ENCODE measurements at regions not wholly inside any gene's neighbourhood (a gene's known extent, or its start where the extent isn't known, plus 50 kb on each side); places are given as distances from the start of the nearest gene placed in this dataset.

DNA sequence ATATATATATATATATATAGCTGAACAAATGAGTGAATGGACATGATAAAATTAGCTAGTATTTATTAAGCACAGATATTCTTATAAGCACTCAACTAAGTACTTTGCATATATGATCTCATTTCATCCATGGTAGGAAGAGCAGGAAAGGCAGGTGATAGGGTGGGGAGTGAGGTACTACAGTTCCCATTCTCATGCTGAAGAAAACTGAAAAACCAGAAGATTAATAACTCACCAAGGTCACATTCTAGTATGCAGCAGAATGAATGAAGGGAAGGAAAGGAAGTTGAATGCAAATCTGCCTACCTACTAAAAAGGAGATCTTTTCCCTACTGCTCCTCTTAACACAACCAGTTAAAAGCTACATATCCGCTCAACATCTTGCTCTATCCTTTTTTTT, 298.1 kb upstream of the TMPO start:
- TF ChIP-seq, protein P1, sequence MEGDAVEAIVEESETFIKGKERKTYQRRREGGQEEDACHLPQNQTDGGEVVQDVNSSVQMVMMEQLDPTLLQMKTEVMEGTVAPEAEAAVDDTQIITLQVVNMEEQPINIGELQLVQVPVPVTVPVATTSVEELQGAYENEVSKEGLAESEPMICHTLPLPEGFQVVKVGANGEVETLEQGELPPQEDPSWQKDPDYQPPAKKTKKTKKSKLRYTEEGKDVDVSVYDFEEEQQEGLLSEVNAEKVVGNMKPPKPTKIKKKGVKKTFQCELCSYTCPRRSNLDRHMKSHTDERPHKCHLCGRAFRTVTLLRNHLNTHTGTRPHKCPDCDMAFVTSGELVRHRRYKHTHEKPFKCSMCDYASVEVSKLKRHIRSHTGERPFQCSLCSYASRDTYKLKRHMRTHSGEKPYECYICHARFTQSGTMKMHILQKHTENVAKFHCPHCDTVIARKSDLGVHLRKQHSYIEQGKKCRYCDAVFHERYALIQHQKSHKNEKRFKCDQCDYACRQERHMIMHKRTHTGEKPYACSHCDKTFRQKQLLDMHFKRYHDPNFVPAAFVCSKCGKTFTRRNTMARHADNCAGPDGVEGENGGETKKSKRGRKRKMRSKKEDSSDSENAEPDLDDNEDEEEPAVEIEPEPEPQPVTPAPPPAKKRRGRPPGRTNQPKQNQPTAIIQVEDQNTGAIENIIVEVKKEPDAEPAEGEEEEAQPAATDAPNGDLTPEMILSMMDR (IDR thresholded peaks at IDR 0.05; ENCODE audit: insufficient read depth, low read length), result no peak
- TF ChIP-seq GABPA (IDR thresholded peaks at IDR 0.05; ENCODE audit: low read depth) (no peak), POLR2AphosphoS5 (IDR thresholded peaks at IDR 0.05; ENCODE audit: low read depth) (no peak), SPI1 (IDR thresholded peaks at IDR 0.05; ENCODE audit: borderline replicate concordance, low read depth) (no peak)
- TF ChIP-seq, protein P2, sequence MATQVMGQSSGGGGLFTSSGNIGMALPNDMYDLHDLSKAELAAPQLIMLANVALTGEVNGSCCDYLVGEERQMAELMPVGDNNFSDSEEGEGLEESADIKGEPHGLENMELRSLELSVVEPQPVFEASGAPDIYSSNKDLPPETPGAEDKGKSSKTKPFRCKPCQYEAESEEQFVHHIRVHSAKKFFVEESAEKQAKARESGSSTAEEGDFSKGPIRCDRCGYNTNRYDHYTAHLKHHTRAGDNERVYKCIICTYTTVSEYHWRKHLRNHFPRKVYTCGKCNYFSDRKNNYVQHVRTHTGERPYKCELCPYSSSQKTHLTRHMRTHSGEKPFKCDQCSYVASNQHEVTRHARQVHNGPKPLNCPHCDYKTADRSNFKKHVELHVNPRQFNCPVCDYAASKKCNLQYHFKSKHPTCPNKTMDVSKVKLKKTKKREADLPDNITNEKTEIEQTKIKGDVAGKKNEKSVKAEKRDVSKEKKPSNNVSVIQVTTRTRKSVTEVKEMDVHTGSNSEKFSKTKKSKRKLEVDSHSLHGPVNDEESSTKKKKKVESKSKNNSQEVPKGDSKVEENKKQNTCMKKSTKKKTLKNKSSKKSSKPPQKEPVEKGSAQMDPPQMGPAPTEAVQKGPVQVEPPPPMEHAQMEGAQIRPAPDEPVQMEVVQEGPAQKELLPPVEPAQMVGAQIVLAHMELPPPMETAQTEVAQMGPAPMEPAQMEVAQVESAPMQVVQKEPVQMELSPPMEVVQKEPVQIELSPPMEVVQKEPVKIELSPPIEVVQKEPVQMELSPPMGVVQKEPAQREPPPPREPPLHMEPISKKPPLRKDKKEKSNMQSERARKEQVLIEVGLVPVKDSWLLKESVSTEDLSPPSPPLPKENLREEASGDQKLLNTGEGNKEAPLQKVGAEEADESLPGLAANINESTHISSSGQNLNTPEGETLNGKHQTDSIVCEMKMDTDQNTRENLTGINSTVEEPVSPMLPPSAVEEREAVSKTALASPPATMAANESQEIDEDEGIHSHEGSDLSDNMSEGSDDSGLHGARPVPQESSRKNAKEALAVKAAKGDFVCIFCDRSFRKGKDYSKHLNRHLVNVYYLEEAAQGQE (IDR thresholded peaks at IDR 0.05; ENCODE audit: insufficient replicate concordance, low read depth), result no peak

Data from HL-60 (cell line).